ENCODE measurements at regions not wholly inside any gene's neighbourhood (a gene's known extent, or its start where the extent isn't known, plus 50 kb on each side); places are given as distances from the start of the nearest gene placed in this dataset.

- CTCF ChIA-PET: no interaction called here
These were observed 374.2 kb upstream of the KLF6 start for GRCh38 chr10:4159173-4159572.

DNA sequence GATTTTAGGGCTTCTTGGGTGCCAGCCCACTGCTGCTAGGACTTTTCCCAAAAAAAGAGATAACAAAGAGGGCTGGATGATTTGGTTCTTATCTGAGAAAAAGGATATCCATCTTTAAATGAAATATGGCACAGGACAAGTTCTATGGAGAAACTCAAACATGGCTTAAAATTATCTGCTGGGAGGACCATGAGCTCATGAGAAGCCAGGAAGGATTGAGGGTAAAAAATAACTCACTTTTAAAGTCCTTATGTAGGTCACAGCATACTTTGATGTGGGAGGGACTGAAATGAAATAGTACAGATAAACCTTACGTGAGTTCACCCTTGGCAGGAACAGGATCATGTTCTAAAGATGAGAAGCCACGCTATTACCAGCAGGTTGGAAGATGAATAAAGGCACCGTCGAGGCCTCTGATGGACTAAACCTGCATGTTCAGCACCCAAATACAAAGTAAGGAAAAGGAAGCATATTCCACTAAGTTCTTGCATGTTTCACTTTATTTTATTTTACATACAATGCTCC lies 369.2 kb upstream of the KLF6 start:
- Mint-ChIP-seq H3K27ac (no peak overlapping the region), H3K9me3 (no peaks in the 10 kb centered on the region), H3K4me1 (peaks cover 3% of the 10 kb centered on the region; the same call in 1 of the 2 replicates), H3K4me3 (no peak overlapping the region), H3K27me3 (ENCODE audit: low read depth) (no peaks in the 10 kb centered on the region), H3K36me3 (no peaks in the 10 kb centered on the region)
- ChIA-PET POLR2A (no interaction called here), CTCF (interaction anchor here (1.2 kb wide), 1 partner anchor 8 kb away, joined by 3 read pairs; no protein-coding TSS in a partner anchor)
- ATAC-seq: no peak
- no peak for TF ChIP-seq GTF2I (CRISPR knock-in tag; conservative IDR thresholded peaks at IDR 0.05)
- TF ChIP-seq, protein P1, sequence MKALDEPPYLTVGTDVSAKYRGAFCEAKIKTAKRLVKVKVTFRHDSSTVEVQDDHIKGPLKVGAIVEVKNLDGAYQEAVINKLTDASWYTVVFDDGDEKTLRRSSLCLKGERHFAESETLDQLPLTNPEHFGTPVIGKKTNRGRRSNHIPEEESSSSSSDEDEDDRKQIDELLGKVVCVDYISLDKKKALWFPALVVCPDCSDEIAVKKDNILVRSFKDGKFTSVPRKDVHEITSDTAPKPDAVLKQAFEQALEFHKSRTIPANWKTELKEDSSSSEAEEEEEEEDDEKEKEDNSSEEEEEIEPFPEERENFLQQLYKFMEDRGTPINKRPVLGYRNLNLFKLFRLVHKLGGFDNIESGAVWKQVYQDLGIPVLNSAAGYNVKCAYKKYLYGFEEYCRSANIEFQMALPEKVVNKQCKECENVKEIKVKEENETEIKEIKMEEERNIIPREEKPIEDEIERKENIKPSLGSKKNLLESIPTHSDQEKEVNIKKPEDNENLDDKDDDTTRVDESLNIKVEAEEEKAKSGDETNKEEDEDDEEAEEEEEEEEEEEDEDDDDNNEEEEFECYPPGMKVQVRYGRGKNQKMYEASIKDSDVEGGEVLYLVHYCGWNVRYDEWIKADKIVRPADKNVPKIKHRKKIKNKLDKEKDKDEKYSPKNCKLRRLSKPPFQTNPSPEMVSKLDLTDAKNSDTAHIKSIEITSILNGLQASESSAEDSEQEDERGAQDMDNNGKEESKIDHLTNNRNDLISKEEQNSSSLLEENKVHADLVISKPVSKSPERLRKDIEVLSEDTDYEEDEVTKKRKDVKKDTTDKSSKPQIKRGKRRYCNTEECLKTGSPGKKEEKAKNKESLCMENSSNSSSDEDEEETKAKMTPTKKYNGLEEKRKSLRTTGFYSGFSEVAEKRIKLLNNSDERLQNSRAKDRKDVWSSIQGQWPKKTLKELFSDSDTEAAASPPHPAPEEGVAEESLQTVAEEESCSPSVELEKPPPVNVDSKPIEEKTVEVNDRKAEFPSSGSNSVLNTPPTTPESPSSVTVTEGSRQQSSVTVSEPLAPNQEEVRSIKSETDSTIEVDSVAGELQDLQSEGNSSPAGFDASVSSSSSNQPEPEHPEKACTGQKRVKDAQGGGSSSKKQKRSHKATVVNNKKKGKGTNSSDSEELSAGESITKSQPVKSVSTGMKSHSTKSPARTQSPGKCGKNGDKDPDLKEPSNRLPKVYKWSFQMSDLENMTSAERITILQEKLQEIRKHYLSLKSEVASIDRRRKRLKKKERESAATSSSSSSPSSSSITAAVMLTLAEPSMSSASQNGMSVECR (CRISPR knock-in tag; IDR thresholded peaks at IDR 0.05; ENCODE audit: borderline replicate concordance): no peak
- no peak for TF ChIP-seq MYBL2 (CRISPR knock-in tag; IDR thresholded peaks at IDR 0.05)
- no peak for TF ChIP-seq ZNF416 (CRISPR knock-in tag; IDR thresholded peaks at IDR 0.05)
- no peak for TF ChIP-seq FOXK1 (CRISPR knock-in tag; IDR thresholded peaks at IDR 0.05)
- TF ChIP-seq NFATC4 (CRISPR knock-in tag; IDR thresholded peaks at IDR 0.05): no peak
- TF ChIP-seq FOXJ3 (CRISPR knock-in tag; IDR thresholded peaks at IDR 0.05; ENCODE audit: borderline replicate concordance): no peak
- TF ChIP-seq, protein P2, sequence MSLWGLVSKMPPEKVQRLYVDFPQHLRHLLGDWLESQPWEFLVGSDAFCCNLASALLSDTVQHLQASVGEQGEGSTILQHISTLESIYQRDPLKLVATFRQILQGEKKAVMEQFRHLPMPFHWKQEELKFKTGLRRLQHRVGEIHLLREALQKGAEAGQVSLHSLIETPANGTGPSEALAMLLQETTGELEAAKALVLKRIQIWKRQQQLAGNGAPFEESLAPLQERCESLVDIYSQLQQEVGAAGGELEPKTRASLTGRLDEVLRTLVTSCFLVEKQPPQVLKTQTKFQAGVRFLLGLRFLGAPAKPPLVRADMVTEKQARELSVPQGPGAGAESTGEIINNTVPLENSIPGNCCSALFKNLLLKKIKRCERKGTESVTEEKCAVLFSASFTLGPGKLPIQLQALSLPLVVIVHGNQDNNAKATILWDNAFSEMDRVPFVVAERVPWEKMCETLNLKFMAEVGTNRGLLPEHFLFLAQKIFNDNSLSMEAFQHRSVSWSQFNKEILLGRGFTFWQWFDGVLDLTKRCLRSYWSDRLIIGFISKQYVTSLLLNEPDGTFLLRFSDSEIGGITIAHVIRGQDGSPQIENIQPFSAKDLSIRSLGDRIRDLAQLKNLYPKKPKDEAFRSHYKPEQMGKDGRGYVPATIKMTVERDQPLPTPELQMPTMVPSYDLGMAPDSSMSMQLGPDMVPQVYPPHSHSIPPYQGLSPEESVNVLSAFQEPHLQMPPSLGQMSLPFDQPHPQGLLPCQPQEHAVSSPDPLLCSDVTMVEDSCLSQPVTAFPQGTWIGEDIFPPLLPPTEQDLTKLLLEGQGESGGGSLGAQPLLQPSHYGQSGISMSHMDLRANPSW (CRISPR knock-in tag; conservative IDR thresholded peaks at IDR 0.05; ENCODE audit: low read depth): no peak
- TF ChIP-seq PREB (CRISPR knock-in tag; IDR thresholded peaks at IDR 0.05; ENCODE audit: borderline replicate concordance): no peak
- TF ChIP-seq ESRRA (CRISPR knock-in tag; IDR thresholded peaks at IDR 0.05; ENCODE audit: borderline replicate concordance): no peak
- no peak for TF ChIP-seq IRF1 (CRISPR knock-in tag; IDR thresholded peaks at IDR 0.05)
- TF ChIP-seq MLX (CRISPR knock-in tag; IDR thresholded peaks at IDR 0.05): no peak
- TF ChIP-seq ZNF423 (CRISPR knock-in tag; IDR thresholded peaks at IDR 0.05): no peak
- TF ChIP-seq TEAD1 (CRISPR knock-in tag; IDR thresholded peaks at IDR 0.05): no peak
- TF ChIP-seq ETV6 (CRISPR knock-in tag; IDR thresholded peaks at IDR 0.05): no peak
- DNase-seq (ENCODE audit: low spot score): no peak

More at GRCh38 chr10:4159173-4159572, 374.2 kb upstream of the KLF6 start:
- ATAC-seq: no peak
- TF ChIP-seq, protein P3, sequence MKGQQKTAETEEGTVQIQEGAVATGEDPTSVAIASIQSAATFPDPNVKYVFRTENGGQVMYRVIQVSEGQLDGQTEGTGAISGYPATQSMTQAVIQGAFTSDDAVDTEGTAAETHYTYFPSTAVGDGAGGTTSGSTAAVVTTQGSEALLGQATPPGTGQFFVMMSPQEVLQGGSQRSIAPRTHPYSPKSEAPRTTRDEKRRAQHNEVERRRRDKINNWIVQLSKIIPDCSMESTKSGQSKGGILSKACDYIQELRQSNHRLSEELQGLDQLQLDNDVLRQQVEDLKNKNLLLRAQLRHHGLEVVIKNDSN (CRISPR knock-in tag; IDR thresholded peaks at IDR 0.05): no peak
- no peak for TF ChIP-seq ETV6 (CRISPR knock-in tag; IDR thresholded peaks at IDR 0.05)
- no peak for TF ChIP-seq FOXK1 (CRISPR knock-in tag; IDR thresholded peaks at IDR 0.05)
- TF ChIP-seq FOXP1 (CRISPR knock-in tag; IDR thresholded peaks at IDR 0.05; ENCODE audit: borderline replicate concordance): no peak
- no peak for TF ChIP-seq SMAD3 (CRISPR knock-in tag; IDR thresholded peaks at IDR 0.05; ENCODE audit: borderline replicate concordance)
- TF ChIP-seq, protein P4, sequence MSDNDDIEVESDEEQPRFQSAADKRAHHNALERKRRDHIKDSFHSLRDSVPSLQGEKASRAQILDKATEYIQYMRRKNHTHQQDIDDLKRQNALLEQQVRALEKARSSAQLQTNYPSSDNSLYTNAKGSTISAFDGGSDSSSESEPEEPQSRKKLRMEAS (CRISPR knock-in tag; IDR thresholded peaks at IDR 0.05): no peak
- TF ChIP-seq, protein P5, sequence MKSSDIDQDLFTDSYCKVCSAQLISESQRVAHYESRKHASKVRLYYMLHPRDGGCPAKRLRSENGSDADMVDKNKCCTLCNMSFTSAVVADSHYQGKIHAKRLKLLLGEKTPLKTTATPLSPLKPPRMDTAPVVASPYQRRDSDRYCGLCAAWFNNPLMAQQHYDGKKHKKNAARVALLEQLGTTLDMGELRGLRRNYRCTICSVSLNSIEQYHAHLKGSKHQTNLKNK (CRISPR knock-in tag; IDR thresholded peaks at IDR 0.05): no peak
- no peak for TF ChIP-seq TP53 (CRISPR knock-in tag; IDR thresholded peaks at IDR 0.05)
- TF ChIP-seq JUN (CRISPR knock-in tag; IDR thresholded peaks at IDR 0.05): no peak
- TF ChIP-seq NFE2L1 (CRISPR knock-in tag; IDR thresholded peaks at IDR 0.05): no peak
- no peak for TF ChIP-seq NR2C2 (CRISPR knock-in tag; IDR thresholded peaks at IDR 0.05)
- TF ChIP-seq ZNF671 (CRISPR knock-in tag; IDR thresholded peaks at IDR 0.05): no peak
- no peak for DNase-seq (ENCODE audit: low spot score)
- Mint-ChIP-seq H3K27ac (no peak overlapping the region), H3K36me3 (no peaks in the 10 kb centered on the region), H3K4me1 (peaks cover 17% of the 10 kb centered on the region), H3K9me3 (no peaks in the 10 kb centered on the region), H3K4me3 (no peak overlapping the region), H3K27me3 (ENCODE audit: low read depth) (no peaks in the 10 kb centered on the region)
- POLR2A ChIA-PET: no interaction called here
